Ascending aorta (tissue), 2 donors: ENCODE measurements at regions not wholly inside any gene's neighbourhood (a gene's known extent, or its start where the extent isn't known, plus 50 kb on each side); places are given as distances from the start of the nearest gene placed in this dataset.

Experiments
- DNase-seq, 2 donors: peaks; one replicate each; pipeline ENCODE4 v3.0.0-alpha.2; 2019; ENCODE audit warnings: low spot score in 2 of 2
- H3K27ac ChIP-seq, 2 donors: fragments of 200-600 bp; sonication (generic); one replicate each; pipeline ENCODE4 v1.5.1; 2016 to 2017; ENCODE audit warnings: mild to moderate bottlenecking in 1 of 2
- H3K27me3 ChIP-seq: fragments of 200-600 bp; sonication (generic); one replicate; pipeline ENCODE4 v1.5.1; 2017
- H3K36me3 ChIP-seq, 2 donors: fragments of 200-600 bp; sonication (generic); one replicate each; pipeline ENCODE4 v1.5.1; 2016
- H3K4me1 ChIP-seq, 2 donors: fragments of 200-600 bp; sonication (generic); one replicate each; pipeline ENCODE4 v1.5.1; 2016 to 2017; ENCODE audit warnings: mild to moderate bottlenecking in 1 of 2
- H3K4me3 ChIP-seq, 2 donors: fragments of 200-600 bp; sonication (generic); one replicate each; pipeline ENCODE4 v1.5.1; 2016 to 2017; ENCODE audit warnings: mild to moderate bottlenecking in 1 of 2
- H3K9me3 ChIP-seq, 2 donors: fragments of 200-600 bp; sonication (generic); one replicate each; pipeline ENCODE4 v1.5.1; 2016
- CTCF ChIP-seq, 3 experiments: fragments of 200-600 bp in 2 of 3; fragments of 450-650 bp in 1 of 3; sonication (generic) in 2 of 3; IDR thresholded peaks; one replicate each; pipeline ENCODE4 v1.5.1; 2016 to 2019; ENCODE audit warnings: antibody characterized with exemption in 3 of 3, mild to moderate bottlenecking in 1 of 3, moderate library complexity in 1 of 3
- intact Hi-C: fragments of 100-400 bp; cut with DNase I; formaldehyde crosslinking; loops from one replicate; pipeline ENCODE4 v1.15.1; 2023

DNA sequence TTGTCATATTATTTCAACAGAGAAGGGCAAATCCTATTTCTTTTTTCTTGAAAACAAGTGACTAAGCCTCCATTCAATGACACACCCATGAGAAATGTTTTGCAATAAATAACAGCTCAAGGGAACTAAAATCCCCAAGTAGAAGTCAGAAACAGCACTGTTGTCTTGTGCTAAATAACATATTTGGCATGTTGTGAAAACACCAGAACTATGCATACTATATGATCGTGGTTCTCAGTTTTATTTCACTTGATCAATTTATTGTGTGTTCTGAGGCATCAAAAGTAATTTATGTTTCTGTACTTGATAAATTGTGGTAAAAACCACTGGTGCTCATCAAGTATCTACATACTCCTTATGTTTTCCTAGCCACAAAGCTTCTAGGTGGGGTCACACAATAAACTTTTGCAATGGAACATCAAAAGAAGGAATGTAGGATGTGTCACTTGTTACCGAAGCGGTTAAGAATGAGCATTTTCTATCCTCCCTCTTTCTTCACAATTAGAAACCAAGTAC lies 691.7 kb upstream of the CBLB start:
- TF ChIP-seq CTCF (IDR thresholded peaks at IDR 0.05): no peak
- intact Hi-C loops: no loop called here
- H3K27ac ChIP-seq: no peak overlapping the region

DNA sequence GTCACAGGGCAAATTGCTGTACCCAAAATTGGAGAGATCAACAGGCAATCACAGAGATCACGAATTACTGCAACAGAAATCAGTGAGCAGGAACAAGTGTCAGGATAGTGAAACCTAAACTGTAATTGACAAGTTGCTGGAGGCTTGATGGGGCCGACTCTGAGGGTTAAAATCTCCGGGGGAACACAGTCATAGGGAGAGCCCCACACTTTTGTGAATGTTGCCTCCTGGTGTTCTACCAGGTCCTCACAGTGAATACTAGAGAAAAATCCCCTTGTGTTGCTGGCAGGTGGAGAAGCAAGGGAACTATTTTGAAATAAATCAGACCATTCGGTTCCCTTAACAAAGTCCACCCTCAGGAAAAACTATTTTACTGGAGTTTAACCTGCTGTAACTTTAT lies 697.5 kb upstream of the CBLB start:
- intact Hi-C loops: no loop called here
- no peaks in the 10 kb centered on the region for H3K36me3 ChIP-seq
- TF ChIP-seq CTCF (IDR thresholded peaks at IDR 0.05): no peak
- no peak for DNase-seq
- H3K4me3 ChIP-seq: no peak overlapping the region
- H3K9me3 ChIP-seq: no peaks in the 10 kb centered on the region
- H3K27ac ChIP-seq: no peak overlapping the region
- H3K27me3 ChIP-seq: no peaks in the 10 kb centered on the region
- H3K4me1 ChIP-seq: no peaks in the 10 kb centered on the region

More for the DNA sequence above, 691.7 kb upstream of the CBLB start:
- no peaks in the 10 kb centered on the region for H3K9me3 ChIP-seq
- no peak overlapping the region for H3K4me3 ChIP-seq
- H3K27me3 ChIP-seq: no peaks in the 10 kb centered on the region
- H3K36me3 ChIP-seq: no peaks in the 10 kb centered on the region
- no peaks in the 10 kb centered on the region for H3K4me1 ChIP-seq
- DNase-seq: no peak

GRCh38 chr3:106570426-106570825 lies 701.6 kb upstream of the CBLB start:
- intact Hi-C loops: no loop called here
- Histone ChIP-seq H3K36me3 (no peaks in the 10 kb centered on the region), H3K27ac (no peak overlapping the region), H3K27me3 (no peaks in the 10 kb centered on the region), H3K9me3 (no peaks in the 10 kb centered on the region), H3K4me1 (no peaks in the 10 kb centered on the region), H3K4me3 (no peak overlapping the region)
- DNase-seq: no peak
- no peak for TF ChIP-seq CTCF (IDR thresholded peaks at IDR 0.05)

- H3K4me3 ChIP-seq: no peak overlapping the region
- intact Hi-C loops: no loop called here
- no peaks in the 10 kb centered on the region for H3K36me3 ChIP-seq
- no peak for TF ChIP-seq CTCF (IDR thresholded peaks at IDR 0.05)
- no peak overlapping the region for H3K27ac ChIP-seq
- H3K9me3 ChIP-seq: no peaks in the 10 kb centered on the region
- DNase-seq: no peak
- H3K27me3 ChIP-seq: no peaks in the 10 kb centered on the region
- no peaks in the 10 kb centered on the region for H3K4me1 ChIP-seq
Observed at GRCh38 chr3:106573605-106574004, 704.8 kb upstream of the CBLB start.

GRCh38 chr3:106575029-106575428 lies 706.2 kb upstream of the CBLB start:
- TF ChIP-seq CTCF (IDR thresholded peaks at IDR 0.05): no peak
- intact Hi-C loops: no loop called here
- Histone ChIP-seq H3K27me3 (no peaks in the 10 kb centered on the region), H3K36me3 (no peaks in the 10 kb centered on the region), H3K27ac (no peak overlapping the region), H3K9me3 (no peaks in the 10 kb centered on the region), H3K4me3 (no peak overlapping the region), H3K4me1 (no peaks in the 10 kb centered on the region)
- no peak for DNase-seq

DNA sequence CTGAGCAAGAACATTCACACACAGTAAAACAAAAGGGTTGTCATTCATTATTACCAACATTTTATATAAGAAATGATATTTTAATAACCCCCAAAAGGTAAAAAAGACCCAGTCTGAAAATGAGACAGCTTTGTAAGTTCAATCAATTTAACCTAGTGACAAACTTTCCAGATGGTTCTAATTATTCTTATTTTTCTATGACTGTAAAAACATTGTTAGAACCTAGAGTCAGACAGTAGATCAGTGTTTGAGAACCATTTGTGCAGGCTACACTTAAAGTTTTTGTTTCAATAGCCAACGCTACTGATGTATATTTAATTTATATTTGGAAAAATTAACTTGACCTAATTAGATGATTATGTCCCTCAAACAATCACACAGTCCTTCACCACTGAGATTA lies 708.4 kb upstream of the CBLB start:
- no peaks in the 10 kb centered on the region for H3K4me1 ChIP-seq
- no peak overlapping the region for H3K27ac ChIP-seq
- H3K4me3 ChIP-seq: no peak overlapping the region
- H3K9me3 ChIP-seq: no peaks in the 10 kb centered on the region
- H3K27me3 ChIP-seq: no peaks in the 10 kb centered on the region
- no peak for TF ChIP-seq CTCF (IDR thresholded peaks at IDR 0.05)
- DNase-seq: no peak
- intact Hi-C loops: no loop called here
- H3K36me3 ChIP-seq: no peaks in the 10 kb centered on the region
